NB4 (cell line): ENCODE measurements at regions not wholly inside any gene's neighbourhood (a gene's known extent, or its start where the extent isn't known, plus 50 kb on each side); places are given as distances from the start of the nearest gene placed in this dataset.

Source experiments
- CTCF ChIP-seq: IDR thresholded peaks from one replicate; pipeline ENCODE4 v1.5.1; 2012; ENCODE audit warnings: low read depth, low read length
- MAX ChIP-seq: IDR thresholded peaks from 2 replicates; pipeline ENCODE4 v1.6.1; 2011; ENCODE audit warnings: low read depth, low read length
- MYC ChIP-seq: IDR thresholded peaks from 2 replicates; pipeline ENCODE4 v1.6.1; 2011; ENCODE audit warnings: low read depth, low read length
- POLR2A ChIP-seq: IDR thresholded peaks from 2 replicates; pipeline ENCODE4 v1.6.1; 2011; ENCODE audit warnings: mild to moderate bottlenecking; ENCODE audit not compliant: insufficient read length; ENCODE audit errors: extremely low read depth

DNA sequence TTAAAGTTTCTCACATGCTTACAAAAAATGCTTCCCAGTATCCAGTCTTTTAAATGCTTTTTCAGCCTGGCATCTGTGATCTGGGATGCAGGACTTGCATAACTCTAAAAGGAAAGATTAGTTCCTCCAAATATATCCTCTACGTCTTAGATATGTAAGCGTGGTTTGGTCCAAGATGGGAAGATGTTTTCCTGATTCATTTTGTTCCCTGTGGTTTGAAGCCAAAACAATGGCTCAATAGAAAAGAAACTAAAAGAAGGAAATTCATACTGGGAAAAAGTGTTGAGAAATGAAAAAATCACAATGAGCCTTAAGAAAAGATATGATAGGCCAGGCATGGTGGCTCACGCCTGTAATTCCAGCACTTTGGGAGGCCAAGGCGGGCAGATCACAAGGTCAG, 1002.8 kb downstream of the NAALADL2 start:
- TF ChIP-seq POLR2A (no peak), MAX (no peak), CTCF (no peak), MYC (no peak)
